NOMO-1 treated with dmso at 0.1 percent for 144 hours (cell line): ENCODE measurements at regions not wholly inside any gene's neighbourhood (a gene's known extent, or its start where the extent isn't known, plus 50 kb on each side); places are given as distances from the start of the nearest gene placed in this dataset.

ENCODE experiments used
- DNase-seq: peaks from one replicate; lab custom pipeline; 2025; ENCODE audit not compliant: unreplicated experiment; lab: John Stamatoyannopoulos, UW

DNA sequence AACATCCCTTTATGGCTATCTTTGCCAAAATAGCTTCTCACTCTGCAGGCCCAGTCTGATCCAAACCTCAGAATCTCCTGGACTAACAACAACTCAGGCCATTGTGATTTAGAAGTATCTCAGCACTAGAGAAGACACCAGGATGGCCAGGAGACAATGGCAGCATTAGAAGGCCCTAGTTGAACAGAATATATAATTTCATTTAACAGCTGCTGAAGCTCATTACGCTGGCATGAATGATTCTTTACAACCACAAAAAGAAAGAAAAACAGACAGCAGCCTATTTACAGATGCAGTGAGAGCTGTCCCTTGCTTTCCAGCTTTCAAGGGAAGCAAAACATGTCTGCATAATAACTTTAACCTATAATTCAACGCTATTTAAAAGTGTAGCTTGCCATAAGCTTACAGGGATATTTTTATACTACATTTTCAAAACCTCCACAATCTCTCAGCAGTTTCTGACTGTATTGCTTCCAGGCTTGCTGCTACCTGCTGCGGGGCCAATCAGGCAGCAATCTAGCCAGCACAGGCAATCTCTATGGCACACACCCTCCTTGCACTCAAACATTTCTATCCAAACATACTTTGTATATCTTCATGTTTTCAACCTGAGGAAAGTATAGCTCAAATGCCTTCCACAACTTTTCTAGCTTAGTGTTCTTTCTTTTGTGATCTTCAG lies 107.3 kb downstream of the OGFRL1 start:
- DNase-seq, result no peak

- DNase-seq, result no peak
Measured at GRCh38 chr6:71396410-71396801, 107.8 kb downstream of the OGFRL1 start.

DNA sequence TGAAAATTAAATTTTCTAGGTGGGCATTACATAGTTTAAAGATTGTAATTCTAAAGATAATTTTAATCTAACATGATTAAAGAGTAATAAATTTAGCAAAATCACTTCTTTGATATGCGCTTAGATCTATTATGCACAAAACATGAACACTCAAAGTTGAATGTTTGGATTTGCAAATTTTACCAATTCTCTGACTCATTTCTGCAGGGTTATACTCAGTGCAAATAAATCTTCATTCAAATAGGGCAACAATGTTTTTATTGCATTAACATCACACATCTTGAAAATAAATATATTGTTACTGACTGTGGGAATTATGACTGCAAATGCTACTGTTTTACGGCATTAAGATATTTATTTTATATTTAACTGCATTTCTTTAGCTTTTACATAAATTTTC lies 110.7 kb downstream of the OGFRL1 start:
- DNase-seq, result no peak

DNA sequence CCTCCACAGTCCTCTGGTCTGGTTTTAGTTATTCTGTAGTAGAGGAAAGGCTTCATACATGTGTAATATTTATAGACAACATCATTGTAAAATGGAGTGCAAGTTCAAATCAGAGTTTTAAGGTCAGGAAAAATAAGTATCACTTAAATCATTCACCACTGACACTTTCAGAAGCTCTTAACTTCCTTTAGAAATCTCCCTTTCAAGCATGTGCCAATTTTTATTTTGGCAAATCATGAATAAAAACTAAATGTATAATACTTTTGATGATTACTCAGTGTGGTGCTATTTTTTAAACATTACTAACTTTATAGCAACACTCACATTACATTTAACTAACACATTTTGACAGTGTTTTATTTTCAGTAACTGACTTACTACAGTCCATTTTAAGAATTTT lies 112.2 kb downstream of the OGFRL1 start:
- DNase-seq, result no peak

DNA sequence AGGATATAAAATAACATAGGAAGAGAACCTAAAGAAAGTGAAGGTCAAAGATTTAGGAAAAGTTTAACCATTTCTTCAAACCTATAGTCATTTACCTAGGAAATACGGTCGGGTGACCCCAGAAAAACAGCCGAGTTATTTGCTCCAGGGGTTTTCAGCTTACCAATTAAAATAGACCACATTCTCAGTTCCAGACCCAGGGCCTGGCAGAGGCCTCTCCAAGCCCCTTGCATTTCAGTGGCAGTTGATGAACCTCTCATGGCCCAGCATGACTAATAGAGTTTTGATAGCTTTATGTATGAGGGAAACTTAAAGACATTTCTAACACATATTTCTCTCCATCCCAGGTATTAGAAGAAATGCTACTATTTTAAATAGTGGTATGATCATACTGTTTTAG lies 113.5 kb downstream of the OGFRL1 start:
- no peak for DNase-seq

GRCh38 chr6:71403422-71404134 lies 115.0 kb downstream of the OGFRL1 start:
- no peak for DNase-seq

DNA sequence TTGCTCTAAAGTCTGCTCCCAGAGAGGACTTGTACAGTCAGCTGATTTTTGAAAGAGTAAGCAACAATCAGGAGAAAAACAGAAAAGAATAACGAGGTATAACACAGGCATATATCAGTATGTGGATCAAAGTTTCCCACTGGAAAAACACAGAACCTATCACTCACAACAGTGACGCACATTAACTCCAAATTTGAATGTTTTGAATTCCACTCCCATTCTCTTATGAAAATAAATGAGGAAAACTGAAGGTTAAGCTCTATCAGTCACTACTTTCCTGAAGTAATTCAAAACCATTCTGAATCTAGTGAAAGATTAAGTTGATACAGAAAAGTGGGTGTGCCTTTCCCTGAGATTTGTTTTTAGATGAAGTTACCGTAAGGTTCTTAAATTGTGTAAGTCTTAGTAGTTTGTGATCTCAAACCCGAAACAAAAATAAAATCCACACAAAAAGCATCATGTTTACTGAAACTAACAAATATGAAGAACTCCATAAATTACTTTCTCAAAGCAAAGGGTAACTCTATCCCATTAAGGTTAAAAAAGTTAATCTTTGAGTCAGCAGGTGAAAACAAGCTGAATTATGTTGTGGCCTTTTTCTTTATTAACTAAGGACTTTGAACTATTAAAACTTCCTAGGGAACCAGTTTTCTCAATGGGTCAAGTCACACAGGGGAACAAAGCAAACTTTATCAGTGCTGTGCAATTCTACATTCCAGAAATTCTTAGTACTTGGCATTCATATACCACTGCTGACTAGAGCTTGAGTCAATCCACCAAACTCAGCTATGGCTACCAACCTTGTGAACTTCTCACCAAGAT lies 115.7 kb downstream of the OGFRL1 start:
- no peak for DNase-seq

- DNase-seq, result no peak
Measured at GRCh38 chr6:71404967-71405278, 116.3 kb downstream of the OGFRL1 start.

- DNase-seq, result no peak
Measured at GRCh38 chr6:71405416-71405815, 116.8 kb downstream of the OGFRL1 start.

- no peak for DNase-seq
Measured at GRCh38 chr6:71406865-71407860, 118.6 kb downstream of the OGFRL1 start.

- DNase-seq, result no peak
Measured at GRCh38 chr6:71408787-71409723, 120.4 kb downstream of the OGFRL1 start.

DNA sequence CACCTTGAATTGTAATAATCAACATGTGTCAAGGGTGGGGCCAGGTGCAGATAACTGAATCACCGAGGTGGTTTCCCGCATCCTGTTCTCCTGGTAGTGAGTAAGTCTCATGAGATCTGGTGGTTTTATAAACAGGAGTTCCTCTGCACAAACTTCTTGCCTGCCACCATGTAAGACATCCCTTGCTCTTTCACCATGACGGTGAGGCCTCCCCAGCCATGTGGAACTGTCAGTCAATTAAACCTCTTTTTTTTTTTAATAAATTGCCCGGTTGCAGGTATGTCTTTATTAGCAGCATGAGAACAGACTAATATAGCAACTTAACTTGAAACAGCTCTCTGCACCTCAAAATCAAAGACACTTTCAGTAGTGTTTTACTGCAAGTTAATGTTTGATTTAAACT lies 121.6 kb downstream of the OGFRL1 start:
- no peak for DNase-seq

- no peak for DNase-seq
Measured at GRCh38 chr6:71410681-71411080, 122.1 kb downstream of the OGFRL1 start.

DNA sequence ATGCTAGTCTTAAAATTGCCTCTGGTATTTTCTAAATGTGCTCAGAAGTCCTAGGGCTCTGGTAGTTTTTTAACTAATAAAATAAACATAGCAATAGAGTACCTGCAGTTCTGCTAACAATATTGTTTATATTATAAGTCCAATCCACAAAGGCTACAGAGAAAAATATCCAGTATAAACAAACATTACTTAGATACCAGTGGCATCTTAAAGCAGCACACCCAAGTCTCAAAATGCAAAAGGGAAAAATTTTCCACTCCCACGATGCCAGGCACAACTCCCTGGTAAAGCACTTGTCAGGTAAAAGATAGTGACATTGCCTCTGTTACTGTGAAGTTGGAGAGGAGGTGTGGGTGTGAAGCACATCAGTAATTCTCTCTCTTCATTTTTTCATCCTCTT lies 123.3 kb downstream of the OGFRL1 start:
- no peak for DNase-seq

DNA sequence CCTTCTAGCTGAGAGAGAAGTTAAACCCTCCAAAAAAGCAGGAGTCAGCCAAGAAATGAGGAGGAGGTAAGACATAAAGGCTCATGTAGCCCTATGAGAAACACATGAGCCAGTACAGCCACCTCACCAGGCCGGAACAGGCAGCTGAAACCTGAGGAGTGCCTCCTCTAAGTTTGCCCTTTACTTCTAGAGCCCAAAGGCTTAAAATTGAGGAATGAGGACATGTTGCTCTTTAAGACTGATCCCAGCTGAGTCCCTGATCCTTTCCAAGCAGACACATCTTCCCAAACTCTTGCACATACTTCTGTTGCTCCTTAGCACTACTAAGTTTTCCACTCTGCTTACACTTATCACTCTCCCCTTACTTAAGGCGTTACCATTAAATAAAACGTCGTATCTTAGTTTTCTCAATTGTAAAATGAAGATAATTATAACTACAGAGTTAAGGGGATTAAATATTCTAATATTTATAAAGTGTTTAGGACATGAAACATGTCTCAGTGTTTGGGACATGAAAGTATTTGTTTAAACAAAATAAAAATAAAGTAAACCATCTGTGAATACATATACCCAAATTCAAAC lies 124.0 kb downstream of the OGFRL1 start:
- DNase-seq, result no peak

- no peak for DNase-seq
Measured at GRCh38 chr6:71414486-71414885, 125.9 kb downstream of the OGFRL1 start.

GRCh38 chr6:71419217-71420094 lies 130.8 kb downstream of the OGFRL1 start:
- no peak for DNase-seq

DNA sequence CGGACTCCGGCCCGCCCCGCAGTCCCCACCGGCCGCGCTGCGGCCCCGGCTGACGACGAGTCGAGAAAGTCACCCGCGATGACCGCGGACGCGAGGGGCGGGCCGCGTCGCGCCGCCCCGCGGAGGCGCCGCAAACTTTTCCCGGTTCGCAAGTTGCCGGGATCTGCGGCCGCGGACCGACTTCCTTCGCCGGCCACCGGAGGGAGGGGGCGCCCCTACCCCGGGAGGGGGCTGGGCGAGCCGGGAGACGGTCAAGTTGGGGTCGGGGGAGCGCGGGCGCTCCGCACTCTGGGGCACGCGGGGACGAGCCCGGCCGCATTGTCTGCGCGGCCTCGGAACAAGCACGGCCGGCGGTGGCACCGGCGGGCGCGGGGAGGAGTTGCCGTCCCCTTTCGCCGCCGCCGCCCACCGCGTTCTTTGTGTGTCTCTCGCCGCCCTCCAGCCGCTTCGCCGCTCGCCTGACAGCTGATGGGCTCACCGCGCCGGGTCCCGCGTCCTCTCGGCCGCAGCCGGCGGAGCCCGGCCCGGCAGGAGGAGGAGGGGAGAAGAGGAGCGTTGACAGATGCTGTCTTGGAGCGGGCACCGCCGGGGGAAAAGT lies 131.6 kb downstream of the OGFRL1 start:
- no peak for DNase-seq
